ENCODE measurements at regions not wholly inside any gene's neighbourhood (a gene's known extent, or its start where the extent isn't known, plus 50 kb on each side); places are given as distances from the start of the nearest gene placed in this dataset.

DNA sequence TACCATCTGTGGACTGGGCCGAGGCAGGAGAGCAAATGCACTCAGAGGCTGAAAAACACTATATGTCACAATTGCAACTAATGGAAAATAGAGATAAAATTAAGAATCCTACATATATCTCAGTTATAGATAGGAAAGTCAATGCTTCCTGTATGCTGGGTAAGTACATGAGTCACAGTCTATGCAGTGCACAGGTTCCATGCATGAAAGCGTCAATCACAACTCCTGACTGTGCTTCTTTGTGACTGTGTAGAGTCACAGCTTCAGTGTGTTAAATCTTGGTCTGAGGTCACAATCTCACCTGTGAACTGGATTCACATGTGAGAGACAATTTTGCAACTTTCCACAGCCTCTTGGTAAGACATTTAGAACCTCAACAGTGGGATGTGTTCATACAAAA, 247.2 kb downstream of the RPS4Y2 start:
- TF ChIP-seq CTCF (IDR thresholded peaks at IDR 0.05) (no peak), POLR2A (IDR thresholded peaks at IDR 0.05) (no peak)
